Mucosa of rectum (tissue), 2 donors: ENCODE measurements at regions not wholly inside any gene's neighbourhood (a gene's known extent, or its start where the extent isn't known, plus 50 kb on each side); places are given as distances from the start of the nearest gene placed in this dataset.
"Not testable (repeated sequence)": the region's sequence is repeated elsewhere in the genome, so short reads cannot be mapped to it uniquely, and the experiment has no call there.

ENCODE experiments used
- H3K27ac ChIP-seq, 2 donors: one replicate each; pipeline ENCODE4 v1.7.0; 2013; ENCODE audit warnings: inconsistent platforms in 2 of 2, low read depth in 2 of 2, low read length in 2 of 2
- H3K27me3 ChIP-seq, 2 donors: one replicate each; pipeline ENCODE4 v1.7.0; 2013; ENCODE audit warnings: low read length in 2 of 2; ENCODE audit not compliant: control insufficient read depth in 2 of 2, insufficient read depth in 2 of 2
- H3K36me3 ChIP-seq, 2 donors: one replicate each; pipeline ENCODE4 v1.7.0; 2013; ENCODE audit warnings: low read length in 2 of 2; ENCODE audit not compliant: control insufficient read depth in 2 of 2, insufficient read depth in 2 of 2
- H3K4me1 ChIP-seq, 2 donors: one replicate each; pipeline ENCODE4 v1.7.0; 2013; ENCODE audit warnings: low read length in 2 of 2, mild to moderate bottlenecking in 1 of 2; ENCODE audit not compliant: control insufficient read depth in 2 of 2, insufficient read depth in 2 of 2
- H3K4me3 ChIP-seq, 2 donors: one replicate each; pipeline ENCODE4 v1.7.0; 2013; ENCODE audit warnings: low read length in 2 of 2
- H3K9ac ChIP-seq, 2 donors: one replicate each; pipeline ENCODE4 v1.7.0; 2013; ENCODE audit warnings: low read length in 2 of 2, low read depth in 1 of 2, mild to moderate bottlenecking in 1 of 2
- H3K9me3 ChIP-seq, 2 donors: one replicate each; pipeline ENCODE4 v1.7.0; 2013; ENCODE audit warnings: low read length in 2 of 2; ENCODE audit not compliant: control insufficient read depth in 2 of 2
- donor health status: healthy.
- donor health status: Normal muscosa, but diverticular disease.

- Histone ChIP-seq H3K9ac (no peak overlapping the region), H3K4me3 (no peak overlapping the region), H3K36me3 (no peaks in the 10 kb centered on the region), H3K9me3 (no peaks in the 10 kb centered on the region), H3K4me1 (peaks cover 0 to 2% of the 10 kb centered on the region in 2 donors), H3K27me3 (no peaks in the 10 kb centered on the region), H3K27ac (no peak overlapping the region)
These were observed 154.0 kb downstream of the REEP3 start for GRCh38 chr10:63675171-63675570.

DNA sequence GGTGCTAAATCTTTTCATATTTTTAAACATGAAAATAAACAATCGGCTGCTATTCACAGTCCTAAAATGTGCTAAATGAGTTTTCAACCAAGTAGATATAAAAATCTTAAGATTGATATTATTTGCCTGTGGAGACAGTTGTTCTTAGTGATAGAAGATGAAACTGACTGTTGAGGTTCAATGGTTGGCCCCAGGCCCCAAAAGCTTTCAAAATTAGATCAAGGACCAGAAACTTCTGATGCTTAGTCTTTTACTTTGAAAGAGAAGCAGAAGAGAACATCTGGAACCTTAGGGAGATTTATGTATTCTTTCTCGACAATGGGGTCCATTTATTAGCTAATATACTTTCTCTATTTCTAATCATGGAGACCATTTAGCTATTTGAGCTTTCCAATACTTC, 155.8 kb downstream of the REEP3 start:
- no peak overlapping the region for H3K27ac ChIP-seq
- H3K9ac ChIP-seq, result no peak overlapping the region
- no peaks in the 10 kb centered on the region for H3K9me3 ChIP-seq
- no peak overlapping the region for H3K4me3 ChIP-seq
- peaks cover 0 to 2% of the 10 kb centered on the region in 2 donors for H3K4me1 ChIP-seq
- H3K27me3 ChIP-seq, result no peaks in the 10 kb centered on the region
- no peaks in the 10 kb centered on the region for H3K36me3 ChIP-seq

- H3K27me3 ChIP-seq, H3K27ac ChIP-seq, H3K9ac ChIP-seq, H3K36me3 ChIP-seq, H3K4me3 ChIP-seq, H3K9me3 ChIP-seq, H3K4me1 ChIP-seq: not testable (repeated sequence)
These were observed 159.3 kb downstream of the REEP3 start for GRCh38 chr10:63680545-63680944.

GRCh38 chr10:63681993-63682697, 160.9 kb downstream of the REEP3 start:
- no peak overlapping the region for H3K4me3 ChIP-seq
- no peaks in the 10 kb centered on the region for H3K9me3 ChIP-seq
- H3K27me3 ChIP-seq, result no peaks in the 10 kb centered on the region
- H3K4me1 ChIP-seq, result no peaks in the 10 kb centered on the region
- H3K27ac ChIP-seq, result peak overlapping the region in 1 of 2 donors; percentile 21
- H3K9ac ChIP-seq, result no peak overlapping the region
- H3K36me3 ChIP-seq, result no peaks in the 10 kb centered on the region

DNA sequence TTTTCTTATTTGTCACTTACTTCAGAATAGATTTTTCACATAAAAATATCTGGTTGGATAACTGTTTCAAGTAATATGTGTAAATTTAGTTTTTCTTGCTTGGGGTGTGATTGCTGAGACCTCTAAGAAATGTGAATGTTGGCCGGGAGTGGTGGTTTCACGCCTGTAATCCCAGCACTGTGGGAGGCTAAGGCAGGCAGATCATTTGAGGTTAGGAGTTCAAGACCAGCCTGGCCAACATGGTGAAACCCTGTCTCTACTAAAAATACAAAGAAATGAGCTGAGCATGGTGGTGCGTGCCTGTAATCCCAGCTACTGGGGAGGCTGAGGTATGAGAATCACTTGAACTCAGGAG, 161.5 kb downstream of the REEP3 start:
- H3K4me3 ChIP-seq, H3K27me3 ChIP-seq, H3K9ac ChIP-seq, H3K9me3 ChIP-seq, H3K4me1 ChIP-seq, H3K36me3 ChIP-seq: not testable (repeated sequence)
- peak overlapping the region in 1 of 2 donors; percentile 21 for H3K27ac ChIP-seq

- H3K27ac ChIP-seq, result no peak overlapping the region
These were observed 162.0 kb downstream of the REEP3 start for GRCh38 chr10:63683223-63683622.

GRCh38 chr10:63683686-63684085, 162.5 kb downstream of the REEP3 start:
- H3K4me3 ChIP-seq, result no peak overlapping the region
- no peak overlapping the region for H3K27ac ChIP-seq
- no peaks in the 10 kb centered on the region for H3K4me1 ChIP-seq
- no peaks in the 10 kb centered on the region for H3K9me3 ChIP-seq
- no peak overlapping the region for H3K9ac ChIP-seq
- no peaks in the 10 kb centered on the region for H3K27me3 ChIP-seq
- H3K36me3 ChIP-seq, result no peaks in the 10 kb centered on the region

More at GRCh38 chr10:63683223-63683622, 162.0 kb downstream of the REEP3 start:
- Histone ChIP-seq H3K4me3 (no peak overlapping the region), H3K9me3 (no peaks in the 10 kb centered on the region), H3K27me3 (no peaks in the 10 kb centered on the region), H3K9ac (no peak overlapping the region), H3K36me3 (no peaks in the 10 kb centered on the region), H3K4me1 (no peaks in the 10 kb centered on the region)

DNA sequence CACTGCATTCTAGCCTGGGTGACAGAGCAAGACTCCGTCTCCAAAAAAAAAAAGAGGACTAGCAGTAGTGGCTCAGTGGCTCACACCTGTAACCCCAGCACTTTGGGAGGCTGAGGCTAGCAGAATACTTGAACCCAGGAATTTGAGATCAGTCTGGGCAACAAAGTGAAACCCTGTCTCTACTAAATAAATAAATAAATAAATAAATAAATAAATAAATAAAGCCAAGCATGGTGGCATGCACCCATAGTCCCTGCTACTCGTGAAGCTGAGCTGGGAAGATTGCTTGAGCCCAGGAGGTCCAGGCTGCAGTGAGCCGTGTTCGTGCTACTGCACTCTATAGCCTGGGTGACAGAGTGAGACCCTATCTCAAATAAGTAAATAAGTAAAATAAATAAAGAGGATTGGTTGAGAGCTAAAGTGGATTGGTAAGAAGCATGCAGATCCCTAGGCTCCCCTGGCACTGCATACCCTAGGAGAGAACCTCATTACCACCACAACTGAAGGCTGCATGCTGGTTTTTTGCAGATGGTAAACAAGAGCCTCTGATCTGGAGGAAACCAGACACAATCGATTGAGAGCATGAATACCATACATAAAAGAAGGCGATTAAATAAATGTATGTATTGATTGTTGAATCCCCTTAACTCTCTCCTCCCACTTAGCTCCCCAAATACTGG, 163.2 kb downstream of the REEP3 start:
- Histone ChIP-seq H3K9ac (no peak overlapping the region), H3K4me3 (no peak overlapping the region), H3K4me1 (no peaks in the 10 kb centered on the region), H3K27ac (no peak overlapping the region), H3K27me3 (no peaks in the 10 kb centered on the region), H3K36me3 (no peaks in the 10 kb centered on the region), H3K9me3 (no peaks in the 10 kb centered on the region)

- Histone ChIP-seq H3K4me1 (no peaks in the 10 kb centered on the region), H3K27me3 (no peaks in the 10 kb centered on the region), H3K9ac (no peak overlapping the region), H3K36me3 (no peaks in the 10 kb centered on the region), H3K4me3 (no peak overlapping the region), H3K27ac (no peak overlapping the region), H3K9me3 (no peaks in the 10 kb centered on the region)
These were observed 168.6 kb downstream of the REEP3 start for GRCh38 chr10:63689768-63690167.

- H3K27ac ChIP-seq, result no peak overlapping the region
- H3K4me1 ChIP-seq, result no peaks in the 10 kb centered on the region
- H3K9me3 ChIP-seq, result no peaks in the 10 kb centered on the region
- no peak overlapping the region for H3K4me3 ChIP-seq
- no peaks in the 10 kb centered on the region for H3K27me3 ChIP-seq
- H3K9ac ChIP-seq, result no peak overlapping the region
- no peaks in the 10 kb centered on the region for H3K36me3 ChIP-seq
These were observed 171.2 kb downstream of the REEP3 start for GRCh38 chr10:63692220-63692896.
